Activated CD4-positive, alpha-beta memory T cell treated with anti-CD3 and anti-CD28 coated beads for 36 hours (primary cell): ENCODE measurements at regions not wholly inside any gene's neighbourhood (a gene's known extent, or its start where the extent isn't known, plus 50 kb on each side); places are given as distances from the start of the nearest gene placed in this dataset.

Experiments used
- CTCF ChIA-PET: fragments of 350-600 bp; sonication (Branson Sonifier 250); formaldehyde crosslinking; loops from one replicate; lab custom pipeline; 2021; ENCODE audit warnings: antibody characterized with exemption, inconsistent platforms; lab: Charles Lee
- POLR2A ChIA-PET: fragments of 350-600 bp; sonication (Branson Sonifier 250); formaldehyde crosslinking; loops from one replicate; lab custom pipeline; 2021; ENCODE audit warnings: antibody characterized with exemption; lab: Charles Lee
- DNase-seq: peaks from one replicate; pipeline ENCODE4 v3.0.0-alpha.2; 2020
- H3K27ac Mint-ChIP-seq: one replicate; pipeline ENCODE4 v1.8.0; 2021; ENCODE audit warnings: mixed read lengths
- H3K27me3 Mint-ChIP-seq: one replicate; pipeline ENCODE4 v1.8.0; 2021; ENCODE audit warnings: mixed read lengths
- H3K36me3 Mint-ChIP-seq: one replicate; pipeline ENCODE4 v1.8.0; 2021; ENCODE audit warnings: mixed read lengths
- H3K4me1 Mint-ChIP-seq: one replicate; pipeline ENCODE4 v1.8.0; 2021; ENCODE audit warnings: low read depth, mixed read lengths
- H3K4me3 Mint-ChIP-seq: one replicate; pipeline ENCODE4 v1.8.0; 2021; ENCODE audit warnings: mild to moderate bottlenecking, mixed read lengths
- H3K9me3 Mint-ChIP-seq: one replicate; pipeline ENCODE4 v1.8.0; 2021; ENCODE audit warnings: mixed read lengths
- intact Hi-C: fragments of 100-400 bp; cut with micrococcal nuclease; formaldehyde crosslinking; loops from one replicate; pipeline ENCODE4 v1.15.1; 2023

- H3K27ac Mint-ChIP-seq, result no peak overlapping the region
- no peaks in the 10 kb centered on the region for H3K27me3 Mint-ChIP-seq
- no peak for DNase-seq
- ChIA-PET POLR2A (no interaction called here), CTCF (no interaction called here)
- no peaks in the 10 kb centered on the region for H3K4me1 Mint-ChIP-seq
- no peaks in the 10 kb centered on the region for H3K36me3 Mint-ChIP-seq
- intact Hi-C loops, result no loop called here
- H3K9me3 Mint-ChIP-seq, result peaks cover 2% of the 10 kb centered on the region
- H3K4me3 Mint-ChIP-seq, result no peak overlapping the region
These were observed 667.6 kb upstream of the SLC8A1 start for GRCh38 chr2:41119489-41119888.

GRCh38 chr2:41123341-41123740 lies 671.5 kb upstream of the SLC8A1 start:
- Mint-ChIP-seq H3K27me3 (no peaks in the 10 kb centered on the region), H3K36me3 (no peaks in the 10 kb centered on the region), H3K9me3 (peaks cover 8% of the 10 kb centered on the region), H3K27ac (no peak overlapping the region), H3K4me1 (no peaks in the 10 kb centered on the region), H3K4me3 (no peak overlapping the region)
- ChIA-PET POLR2A (no interaction called here), CTCF (no interaction called here)
- intact Hi-C loops, result no loop called here
- no peak for DNase-seq

GRCh38 chr2:41127351-41127750 lies 675.5 kb upstream of the SLC8A1 start:
- no peak overlapping the region for H3K4me3 Mint-ChIP-seq
- intact Hi-C loops, result no loop called here
- POLR2A ChIA-PET, result no interaction called here

GRCh38 chr2:41129988-41130387 lies 678.1 kb upstream of the SLC8A1 start:
- DNase-seq, result no peak
- Mint-ChIP-seq H3K4me1 (no peaks in the 10 kb centered on the region), H3K27ac (no peak overlapping the region), H3K9me3 (peaks cover 10% of the 10 kb centered on the region), H3K36me3 (no peaks in the 10 kb centered on the region), H3K27me3 (no peaks in the 10 kb centered on the region), H3K4me3 (no peak overlapping the region)
- intact Hi-C loops, result no loop called here
- ChIA-PET CTCF (no interaction called here), POLR2A (no interaction called here)

More at GRCh38 chr2:41127351-41127750, 675.5 kb upstream of the SLC8A1 start:
- Mint-ChIP-seq H3K36me3 (no peaks in the 10 kb centered on the region), H3K4me1 (no peaks in the 10 kb centered on the region), H3K27ac (no peak overlapping the region), H3K27me3 (no peaks in the 10 kb centered on the region), H3K9me3 (peaks cover 8% of the 10 kb centered on the region)
- CTCF ChIA-PET, result no interaction called here
- no peak for DNase-seq

GRCh38 chr2:41137031-41137430 lies 685.1 kb upstream of the SLC8A1 start:
- no peak overlapping the region for H3K4me3 Mint-ChIP-seq
- H3K36me3 Mint-ChIP-seq, result no peaks in the 10 kb centered on the region
- DNase-seq, result no peak
- no peaks in the 10 kb centered on the region for H3K27me3 Mint-ChIP-seq
- intact Hi-C loops, result no loop called here
- no peaks in the 10 kb centered on the region for H3K4me1 Mint-ChIP-seq
- ChIA-PET CTCF (no interaction called here), POLR2A (no interaction called here)
- no peak overlapping the region for H3K27ac Mint-ChIP-seq
- H3K9me3 Mint-ChIP-seq, result peaks cover 3% of the 10 kb centered on the region

GRCh38 chr2:41141146-41141791 lies 689.4 kb upstream of the SLC8A1 start:
- H3K4me1 Mint-ChIP-seq, result no peaks in the 10 kb centered on the region
- no peak overlapping the region for H3K27ac Mint-ChIP-seq
- intact Hi-C loops, result no loop called here
- H3K36me3 Mint-ChIP-seq, result no peaks in the 10 kb centered on the region
- no peaks in the 10 kb centered on the region for H3K27me3 Mint-ChIP-seq
- no peak overlapping the region for H3K4me3 Mint-ChIP-seq
- DNase-seq, result no peak
- ChIA-PET POLR2A (no interaction called here), CTCF (no interaction called here)
- H3K9me3 Mint-ChIP-seq, result no peaks in the 10 kb centered on the region

GRCh38 chr2:41142478-41142877 lies 690.6 kb upstream of the SLC8A1 start:
- ChIA-PET POLR2A (no interaction called here), CTCF (no interaction called here)
- no peaks in the 10 kb centered on the region for H3K4me1 Mint-ChIP-seq
- no peaks in the 10 kb centered on the region for H3K36me3 Mint-ChIP-seq
- H3K27ac Mint-ChIP-seq, result no peak overlapping the region
- H3K4me3 Mint-ChIP-seq, result no peak overlapping the region
- intact Hi-C loops, result no loop called here
- no peaks in the 10 kb centered on the region for H3K9me3 Mint-ChIP-seq
- no peak for DNase-seq
- no peaks in the 10 kb centered on the region for H3K27me3 Mint-ChIP-seq

- CTCF ChIA-PET, result no interaction called here
- no peak overlapping the region for H3K27ac Mint-ChIP-seq
- intact Hi-C loops, result no loop called here
- no peak overlapping the region for H3K4me3 Mint-ChIP-seq
- H3K27me3 Mint-ChIP-seq, result no peaks in the 10 kb centered on the region
- H3K9me3 Mint-ChIP-seq, result no peaks in the 10 kb centered on the region
- POLR2A ChIA-PET, result no interaction called here
- H3K4me1 Mint-ChIP-seq, result no peaks in the 10 kb centered on the region
- DNase-seq, result no peak
- H3K36me3 Mint-ChIP-seq, result no peaks in the 10 kb centered on the region
These were observed 693.2 kb upstream of the SLC8A1 start for GRCh38 chr2:41145066-41145465.

GRCh38 chr2:41149054-41149453 lies 697.2 kb upstream of the SLC8A1 start:
- no peaks in the 10 kb centered on the region for H3K27me3 Mint-ChIP-seq
- no peak for DNase-seq
- H3K27ac Mint-ChIP-seq, result no peak overlapping the region
- no peaks in the 10 kb centered on the region for H3K4me1 Mint-ChIP-seq
- ChIA-PET POLR2A (no interaction called here), CTCF (no interaction called here)
- no peak overlapping the region for H3K4me3 Mint-ChIP-seq
- intact Hi-C loops, result no loop called here
- H3K36me3 Mint-ChIP-seq, result no peaks in the 10 kb centered on the region
- no peaks in the 10 kb centered on the region for H3K9me3 Mint-ChIP-seq

- no peaks in the 10 kb centered on the region for H3K27me3 Mint-ChIP-seq
- no peak for DNase-seq
- H3K4me1 Mint-ChIP-seq, result no peaks in the 10 kb centered on the region
- intact Hi-C loops, result no loop called here
- ChIA-PET POLR2A (no interaction called here), CTCF (no interaction called here)
- no peaks in the 10 kb centered on the region for H3K36me3 Mint-ChIP-seq
- H3K9me3 Mint-ChIP-seq, result no peaks in the 10 kb centered on the region
- H3K27ac Mint-ChIP-seq, result no peak overlapping the region
- no peak overlapping the region for H3K4me3 Mint-ChIP-seq
These were observed 699.9 kb upstream of the SLC8A1 start for GRCh38 chr2:41151746-41152145.

GRCh38 chr2:41152318-41152717 lies 700.4 kb upstream of the SLC8A1 start:
- no peak overlapping the region for H3K4me3 Mint-ChIP-seq
- H3K27me3 Mint-ChIP-seq, result no peaks in the 10 kb centered on the region
- no peaks in the 10 kb centered on the region for H3K9me3 Mint-ChIP-seq
- H3K36me3 Mint-ChIP-seq, result no peaks in the 10 kb centered on the region
- POLR2A ChIA-PET, result no interaction called here
- intact Hi-C loops, result no loop called here
- H3K27ac Mint-ChIP-seq, result no peak overlapping the region
- CTCF ChIA-PET, result no interaction called here
- no peaks in the 10 kb centered on the region for H3K4me1 Mint-ChIP-seq
- DNase-seq, result no peak

- ChIA-PET CTCF (no interaction called here), POLR2A (no interaction called here)
- DNase-seq, result no peak
- Mint-ChIP-seq H3K4me1 (no peaks in the 10 kb centered on the region), H3K9me3 (no peaks in the 10 kb centered on the region), H3K27me3 (no peaks in the 10 kb centered on the region), H3K4me3 (no peak overlapping the region), H3K36me3 (no peaks in the 10 kb centered on the region), H3K27ac (no peak overlapping the region)
- intact Hi-C loops, result no loop called here
These were observed 708.5 kb upstream of the SLC8A1 start for GRCh38 chr2:41160439-41160838.

GRCh38 chr2:41167014-41167413 lies 715.1 kb upstream of the SLC8A1 start:
- Mint-ChIP-seq H3K27ac (no peak overlapping the region), H3K4me1 (no peaks in the 10 kb centered on the region), H3K36me3 (no peaks in the 10 kb centered on the region), H3K9me3 (peaks cover 2% of the 10 kb centered on the region), H3K27me3 (no peaks in the 10 kb centered on the region), H3K4me3 (no peak overlapping the region)
- intact Hi-C loops, result no loop called here
- no peak for DNase-seq
- ChIA-PET CTCF (no interaction called here), POLR2A (no interaction called here)
